Kidney (tissue), 13 donors: ENCODE measurements at regions not wholly inside any gene's neighbourhood (a gene's known extent, or its start where the extent isn't known, plus 50 kb on each side); places are given as distances from the start of the nearest gene placed in this dataset.

ENCODE experiments used
- DNase-seq, 5 donors: peaks; one replicate each; pipeline ENCODE4 v3.0.0-alpha.2; 2013 to 2020
- FAIRE-seq: peaks from 2 replicates; lab custom pipeline; 2012; peaks lifted over from hg19 to GRCh38; lab: Jason Lieb, UNC
- H3K27ac ChIP-seq, 2 donors: one replicate each; pipeline ENCODE4 v1.7.0; 2013; ENCODE audit warnings: low read depth in 2 of 2, low read length in 2 of 2, inconsistent platforms in 1 of 2
- H3K27me3 ChIP-seq: one replicate; pipeline ENCODE4 v1.7.1; 2013; ENCODE audit warnings: low read length, inconsistent platforms; ENCODE audit not compliant: control insufficient read depth, insufficient read depth
- H3K36me3 ChIP-seq, 3 donors: one replicate each; pipeline versions ENCODE4 v1.7.0 to v1.7.1; 2013; ENCODE audit warnings: low read length in 3 of 3, control low read depth in 1 of 3, inconsistent platforms in 1 of 3; ENCODE audit not compliant: insufficient read depth in 3 of 3, control insufficient read depth in 2 of 3
- H3K4me1 ChIP-seq, 3 donors: one replicate each; pipeline versions ENCODE4 v1.7.0 to v1.7.1; 2013; ENCODE audit warnings: low read length in 3 of 3, inconsistent platforms in 1 of 3, low read depth in 1 of 3; ENCODE audit not compliant: control insufficient read depth in 2 of 3, insufficient read depth in 2 of 3
- H3K4me3 ChIP-seq, 3 donors: one replicate each; pipeline versions ENCODE4 v1.7.0 to v1.8.1; 2013; ENCODE audit warnings: low read length in 3 of 3, control low read depth in 1 of 3, inconsistent platforms in 1 of 3
- H3K9ac ChIP-seq, 3 donors: one replicate each; pipeline versions ENCODE4 v1.7.0 to v1.7.1; 2013; ENCODE audit warnings: low read length in 3 of 3, control low read depth in 1 of 3, inconsistent platforms in 1 of 3
- H3K9me3 ChIP-seq, 3 donors: one replicate each; pipeline versions ENCODE4 v1.7.0 to v1.7.1; 2013; ENCODE audit warnings: low read length in 3 of 3, control low read depth in 1 of 3, inconsistent platforms in 1 of 3; ENCODE audit not compliant: control insufficient read depth in 2 of 3, insufficient read depth in 1 of 3
- CTCF ChIP-seq: IDR thresholded peaks from 3 replicates; pipeline ENCODE4 v1.5.1; 2012; ENCODE audit warnings: mild to moderate bottlenecking, moderate library complexity, borderline replicate concordance; ENCODE audit not compliant: insufficient read depth; ENCODE audit errors: extremely low read depth
- intact Hi-C: fragments of 100-400 bp; cut with DNase I; formaldehyde crosslinking; loops from one replicate; pipeline ENCODE4 v1.11.1; 2022
- donor health status: control.
- donor health status: control.
- donor health status: control.
- donor health status: control.
- donor health status: control.
- donor health status: DM: yes; HTN: yes; CAD: no.
- donor health status: Normal renal cell carcinoma (clear cell type).

GRCh38 chr22:48615171-48616008 is 1212.3 kb downstream of the BRD1 start:
- TF ChIP-seq CTCF, result no peak
- no peak for FAIRE-seq
- intact Hi-C loops, result no loop called here
- no peaks in the 10 kb centered on the region for H3K9me3 ChIP-seq
- no peaks in the 10 kb centered on the region for H3K27me3 ChIP-seq
- no peak overlapping the region for H3K4me3 ChIP-seq
- no peaks in the 10 kb centered on the region for H3K36me3 ChIP-seq
- no peak overlapping the region for H3K27ac ChIP-seq
- no peak overlapping the region for H3K9ac ChIP-seq
- no peaks in the 10 kb centered on the region for H3K4me1 ChIP-seq
- peak in 1 of 5 donors; percentile 16 for DNase-seq

GRCh38 chr22:48613566-48614200 is 1214.0 kb downstream of the BRD1 start:
- Histone ChIP-seq H3K27me3 (no peaks in the 10 kb centered on the region), H3K27ac (no peak overlapping the region), H3K4me3 (no peak overlapping the region), H3K9me3 (no peaks in the 10 kb centered on the region), H3K4me1 (no peaks in the 10 kb centered on the region), H3K36me3 (no peaks in the 10 kb centered on the region), H3K9ac (no peak overlapping the region)
- no peak for TF ChIP-seq CTCF
- FAIRE-seq (no peak), DNase-seq (no peak)
- intact Hi-C loops, result no loop called here

- TF ChIP-seq CTCF, result no peak
- no peak overlapping the region for H3K4me3 ChIP-seq
- no peaks in the 10 kb centered on the region for H3K9me3 ChIP-seq
- H3K4me1 ChIP-seq, result no peaks in the 10 kb centered on the region
- intact Hi-C loops, result no loop called here
- no peak overlapping the region for H3K9ac ChIP-seq
- no peak for FAIRE-seq
- H3K27ac ChIP-seq, result no peak overlapping the region
- H3K27me3 ChIP-seq, result no peaks in the 10 kb centered on the region
- H3K36me3 ChIP-seq, result no peaks in the 10 kb centered on the region
- DNase-seq, result no peak
Observed at GRCh38 chr22:48612077-48612995, 1215.3 kb downstream of the BRD1 start.
